RWPE2 (cell line): ENCODE measurements at regions not wholly inside any gene's neighbourhood (a gene's known extent, or its start where the extent isn't known, plus 50 kb on each side); places are given as distances from the start of the nearest gene placed in this dataset.
A peak's percentile ranks its signal among the peaks of the same experiment; 100 is the strongest.

ENCODE experiments used
- ATAC-seq: fragments of 200-7000 bp; cut with Tn5 transposase; 3 replicates; pipeline ENCODE4 v1.9.1; 2021; ENCODE audit warnings: low read depth
- DNase-seq: peaks from one replicate; pipeline ENCODE4 v3.0.0-alpha.2; 2020; ENCODE audit warnings: low spot score
- H3K27ac ChIP-seq: fragments of 450-650 bp; 2 replicates; pipeline ENCODE4 v1.5.1; 2017; ENCODE audit warnings: mild to moderate bottlenecking; ENCODE audit not compliant: poor library complexity, severe bottlenecking
- H3K27me3 ChIP-seq: fragments of 250-450 bp; sonication (Bioruptor Pico); 2 replicates; pipeline ENCODE4 v1.5.1; 2021; ENCODE audit warnings: mild to moderate bottlenecking, moderate library complexity; ENCODE audit not compliant: insufficient read depth, poor library complexity, severe bottlenecking
- H3K36me3 ChIP-seq: fragments of 250-450 bp; sonication (Bioruptor Pico); 2 replicates; pipeline ENCODE4 v1.5.1; 2020; ENCODE audit warnings: low read depth, mild to moderate bottlenecking, moderate library complexity
- H3K4me1 ChIP-seq: fragments of 250-450 bp; sonication (Bioruptor Pico); 2 replicates; pipeline ENCODE4 v1.5.1; 2021; ENCODE audit warnings: mild to moderate bottlenecking, moderate library complexity; ENCODE audit not compliant: insufficient read depth, poor library complexity, severe bottlenecking
- H3K4me3 ChIP-seq: fragments of 250-450 bp; sonication (Bioruptor Pico); 2 replicates; pipeline ENCODE4 v1.5.1; 2021; ENCODE audit warnings: mild to moderate bottlenecking, moderate library complexity; ENCODE audit not compliant: severe bottlenecking
- H3K9me3 ChIP-seq: fragments of 250-450 bp; sonication (Bioruptor Pico); 2 replicates; pipeline ENCODE4 v1.5.1; 2021; ENCODE audit warnings: mild to moderate bottlenecking, moderate library complexity; ENCODE audit not compliant: severe bottlenecking
- CTCF ChIP-seq: fragments of 450-650 bp; IDR thresholded peaks from one replicate; pipeline ENCODE4 v1.5.1; 2017; ENCODE audit warnings: mild to moderate bottlenecking, moderate library complexity; ENCODE audit not compliant: poor library complexity, severe bottlenecking

- no peak for TF ChIP-seq CTCF
- Histone ChIP-seq H3K27ac (no peak overlapping the region), H3K27me3 (peaks cover 97% of the 10 kb centered on the region), H3K9me3 (no peaks in the 10 kb centered on the region), H3K4me3 (no peak overlapping the region), H3K4me1 (no peaks in the 10 kb centered on the region), H3K36me3 (no peaks in the 10 kb centered on the region)
- DNase-seq: no peak
- ATAC-seq: no peak
These were observed 618.0 kb downstream of the CDH26 start for GRCh38 chr20:60576236-60576635.

GRCh38 chr20:60579941-60580515 lies 621.8 kb downstream of the CDH26 start:
- DNase-seq: no peak
- TF ChIP-seq CTCF: no peak
- Histone ChIP-seq H3K27ac (no peak overlapping the region), H3K9me3 (no peaks in the 10 kb centered on the region), H3K4me1 (peaks cover 6% of the 10 kb centered on the region), H3K36me3 (no peaks in the 10 kb centered on the region), H3K27me3 (peaks cover 91% of the 10 kb centered on the region), H3K4me3 (no peak overlapping the region)
- peak; percentile 29; the same call in 1 of the 3 replicates for ATAC-seq

- Histone ChIP-seq H3K27ac (no peak overlapping the region), H3K9me3 (no peaks in the 10 kb centered on the region), H3K36me3 (no peaks in the 10 kb centered on the region), H3K4me1 (peaks cover 6% of the 10 kb centered on the region), H3K4me3 (no peak overlapping the region), H3K27me3 (peaks cover 91% of the 10 kb centered on the region)
- no peak for ATAC-seq
- no peak for TF ChIP-seq CTCF
- DNase-seq: no peak
These were observed 623.4 kb downstream of the CDH26 start for GRCh38 chr20:60581606-60582115.

- H3K4me3 ChIP-seq: no peak overlapping the region
- H3K4me1 ChIP-seq: peaks cover 6% of the 10 kb centered on the region
- H3K27ac ChIP-seq: peak overlapping the region; percentile 13
- DNase-seq (no peak), ATAC-seq (peak; percentile 56)
- no peaks in the 10 kb centered on the region for H3K9me3 ChIP-seq
- H3K36me3 ChIP-seq: no peaks in the 10 kb centered on the region
- peaks cover 90% of the 10 kb centered on the region for H3K27me3 ChIP-seq
- TF ChIP-seq CTCF: no peak
These were observed 625.5 kb downstream of the CDH26 start for GRCh38 chr20:60583741-60584140.

- Histone ChIP-seq H3K36me3 (no peaks in the 10 kb centered on the region), H3K4me1 (peaks cover 6% of the 10 kb centered on the region), H3K27ac (peak overlapping the region; percentile 13), H3K9me3 (no peaks in the 10 kb centered on the region), H3K27me3 (peaks cover 85% of the 10 kb centered on the region), H3K4me3 (no peak overlapping the region)
- DNase-seq (no peak), ATAC-seq (peak; percentile 82)
- no peak for TF ChIP-seq CTCF
These were observed 626.0 kb downstream of the CDH26 start for GRCh38 chr20:60584221-60584620.
